ENCODE measurements at regions not wholly inside any gene's neighbourhood (a gene's known extent, or its start where the extent isn't known, plus 50 kb on each side); places are given as distances from the start of the nearest gene placed in this dataset.

GRCh38 chr18:73099759-73100158, 232.0 kb upstream of the NETO1 start:
- H3K27me3 Mint-ChIP-seq: no peaks in the 10 kb centered on the region
- TF ChIP-seq CTCF (IDR thresholded peaks at IDR 0.05; ENCODE audit: unreplicated experiment): no peak
- peaks cover 9% of the 10 kb centered on the region for H3K4me1 Mint-ChIP-seq (ENCODE audit: low read depth)
- no peaks in the 10 kb centered on the region for H3K9me3 Mint-ChIP-seq (ENCODE audit: low read depth)
- DNase-seq (ENCODE audit: low spot score, unreplicated experiment): no peak
- no peaks in the 10 kb centered on the region for H3K36me3 Mint-ChIP-seq (ENCODE audit: insufficient read depth)
- H3K27ac Mint-ChIP-seq: no peak overlapping the region
- H3K4me3 Mint-ChIP-seq (ENCODE audit: low read depth): no peak overlapping the region

GRCh38 chr18:73093687-73094250, 226.0 kb upstream of the NETO1 start:
- no peaks in the 10 kb centered on the region for H3K27me3 Mint-ChIP-seq
- H3K36me3 Mint-ChIP-seq (ENCODE audit: insufficient read depth): no peaks in the 10 kb centered on the region
- H3K4me1 Mint-ChIP-seq (ENCODE audit: low read depth): peaks cover 6% of the 10 kb centered on the region
- no peak for TF ChIP-seq CTCF (IDR thresholded peaks at IDR 0.05; ENCODE audit: unreplicated experiment)
- no peak overlapping the region for H3K27ac Mint-ChIP-seq
- peaks cover 14% of the 10 kb centered on the region for H3K9me3 Mint-ChIP-seq (ENCODE audit: low read depth)
- DNase-seq (ENCODE audit: low spot score, unreplicated experiment): no peak
- H3K4me3 Mint-ChIP-seq (ENCODE audit: low read depth): no peak overlapping the region

- Mint-ChIP-seq H3K4me3 (ENCODE audit: low read depth) (no peak overlapping the region), H3K27ac (no peak overlapping the region), H3K27me3 (no peaks in the 10 kb centered on the region), H3K4me1 (ENCODE audit: low read depth) (no peaks in the 10 kb centered on the region), H3K9me3 (ENCODE audit: low read depth) (peaks cover 14% of the 10 kb centered on the region), H3K36me3 (ENCODE audit: insufficient read depth) (no peaks in the 10 kb centered on the region)
- no peak for DNase-seq (ENCODE audit: low spot score, unreplicated experiment)
- TF ChIP-seq CTCF (IDR thresholded peaks at IDR 0.05; ENCODE audit: unreplicated experiment): no peak
Measured at GRCh38 chr18:73088445-73088844, 220.7 kb upstream of the NETO1 start.

- TF ChIP-seq CTCF (IDR thresholded peaks at IDR 0.05; ENCODE audit: unreplicated experiment): no peak
- Mint-ChIP-seq H3K36me3 (ENCODE audit: insufficient read depth) (no peaks in the 10 kb centered on the region), H3K27me3 (no peaks in the 10 kb centered on the region), H3K4me3 (ENCODE audit: low read depth) (no peak overlapping the region), H3K4me1 (ENCODE audit: low read depth) (no peaks in the 10 kb centered on the region), H3K27ac (no peak overlapping the region), H3K9me3 (ENCODE audit: low read depth) (peaks cover 14% of the 10 kb centered on the region)
- no peak for DNase-seq (ENCODE audit: low spot score, unreplicated experiment)
Measured at GRCh38 chr18:73087282-73087977, 219.6 kb upstream of the NETO1 start.

DNA sequence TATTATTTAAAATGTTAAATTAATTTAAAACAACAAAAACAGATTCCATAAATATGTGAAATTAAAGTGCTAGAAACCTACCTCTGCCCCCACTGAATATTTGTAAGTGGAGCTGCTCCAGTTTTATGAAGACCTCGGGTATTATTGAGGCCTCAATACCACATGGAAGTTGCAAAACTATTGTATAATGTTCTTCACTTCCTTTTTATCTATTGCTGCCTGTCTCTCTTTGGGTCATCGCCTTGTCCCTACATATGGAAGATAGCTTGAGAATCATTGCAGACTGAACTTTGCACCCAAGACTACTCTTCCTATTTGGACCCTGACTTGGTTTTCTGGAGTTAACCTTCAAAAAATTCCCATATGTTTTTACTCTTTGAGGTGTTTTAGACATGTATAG, 212.1 kb upstream of the NETO1 start:
- Mint-ChIP-seq H3K27me3 (no peaks in the 10 kb centered on the region), H3K4me1 (ENCODE audit: low read depth) (no peaks in the 10 kb centered on the region), H3K27ac (no peak overlapping the region), H3K4me3 (ENCODE audit: low read depth) (no peak overlapping the region), H3K36me3 (ENCODE audit: insufficient read depth) (no peaks in the 10 kb centered on the region), H3K9me3 (ENCODE audit: low read depth) (no peaks in the 10 kb centered on the region)
- DNase-seq (ENCODE audit: low spot score, unreplicated experiment): no peak
- TF ChIP-seq CTCF (IDR thresholded peaks at IDR 0.05; ENCODE audit: unreplicated experiment): no peak

All from progenitor cell of endocrine pancreas (in vitro differentiated cells).